ENCODE measurements at regions not wholly inside any gene's neighbourhood (a gene's known extent, or its start where the extent isn't known, plus 50 kb on each side); places are given as distances from the start of the nearest gene placed in this dataset.
"Not testable (repeated sequence)": the region's sequence is repeated elsewhere in the genome, so short reads cannot be mapped to it uniquely, and the experiment has no call there.

GRCh38 chr2:235439959-235440662, 53.7 kb upstream of the AGAP1 start:
- DNase-seq (ENCODE audit: low read depth) = no peak
- in situ Hi-C loops (cut with HindIII; ENCODE audit: low pct_unique_long_range_greater_than_20kb, low sequenced_read_pairs) = no loop called here

- DNase-seq (ENCODE audit: low read depth); in situ Hi-C loops (cut with HindIII; ENCODE audit: low pct_unique_long_range_greater_than_20kb, low sequenced_read_pairs): not testable (repeated sequence)
Measured at GRCh38 chr2:235443580-235443979, 50.3 kb upstream of the AGAP1 start.

All from Caki2 (cell line).